GM23338 (cell line): ENCODE measurements at regions not wholly inside any gene's neighbourhood (a gene's known extent, or its start where the extent isn't known, plus 50 kb on each side); places are given as distances from the start of the nearest gene placed in this dataset.

ENCODE experiments used
- ATAC-seq: fragments of 200-7000 bp; cut with Tn5 transposase; 3 replicates; pipeline ENCODE4 v1.9.1; 2020
- DNase-seq: peaks from one replicate; pipeline ENCODE4 v3.0.0-alpha.2; 2015; ENCODE audit warnings: low spot score
- H2AFZ ChIP-seq: fragments of 200-600 bp; sonication (generic); 2 replicates; pipeline ENCODE4 v1.8.0; 2016; ENCODE audit warnings: antibody characterized with exemption, mild to moderate bottlenecking, moderate library complexity
- H3F3A ChIP-seq: fragments of 200-600 bp; sonication (generic); replicated peaks from 2 replicates; pipeline ENCODE4 v1.8.0; 2017; ENCODE audit warnings: antibody characterized with exemption, mixed run types, low read depth
- H3K27ac ChIP-seq: fragments of 200-600 bp; sonication (generic); 2 replicates; pipeline ENCODE4 v1.6.1; 2016; ENCODE audit warnings: low read depth
- H3K27me3 ChIP-seq: fragments of 200-600 bp; sonication (generic); 2 replicates; pipeline ENCODE4 v1.8.0; 2016; ENCODE audit warnings: mild to moderate bottlenecking, mixed run types, moderate library complexity; ENCODE audit not compliant: insufficient read depth
- H3K36me3 ChIP-seq: fragments of 200-600 bp; sonication (generic); 2 replicates; pipeline ENCODE4 v1.8.0; 2016; ENCODE audit warnings: mild to moderate bottlenecking; ENCODE audit not compliant: insufficient read depth
- H3K4me1 ChIP-seq: fragments of 200-600 bp; sonication (generic); 2 replicates; pipeline ENCODE4 v1.8.0; 2016; ENCODE audit warnings: mild to moderate bottlenecking, moderate library complexity; ENCODE audit not compliant: insufficient read depth
- H3K4me2 ChIP-seq: fragments of 200-600 bp; sonication (generic); 2 replicates; pipeline ENCODE4 v1.7.1; 2017; ENCODE audit warnings: mixed run types
- H3K4me3 ChIP-seq: fragments of 200-600 bp; sonication (generic); 2 replicates; pipeline ENCODE4 v1.6.1; 2016; ENCODE audit warnings: mixed run types
- H3K79me2 ChIP-seq: fragments of 200-600 bp; sonication (generic); replicated peaks from 2 replicates; pipeline ENCODE4 v1.8.0; 2017; ENCODE audit warnings: mild to moderate bottlenecking; ENCODE audit not compliant: insufficient read depth
- H3K9me2 ChIP-seq: fragments of 200-600 bp; sonication (generic); 2 replicates; pipeline ENCODE4 v1.8.0; 2017; ENCODE audit not compliant: insufficient read depth
- H4K20me1 ChIP-seq: fragments of 200-600 bp; sonication (generic); replicated peaks from 2 replicates; pipeline ENCODE4 v1.8.0; 2017; ENCODE audit warnings: mild to moderate bottlenecking; ENCODE audit not compliant: insufficient read depth
- H3K27ac Mint-ChIP-seq: 2 replicates; pipeline ENCODE4 v1.8.0; 2020; ENCODE audit warnings: inconsistent platforms, mild to moderate bottlenecking, moderate library complexity, mixed read lengths
- H3K27me3 Mint-ChIP-seq: 3 replicates; pipeline ENCODE4 v1.8.0; 2022; ENCODE audit warnings: low read depth, mild to moderate bottlenecking, moderate library complexity, mixed read lengths, inconsistent platforms; ENCODE audit not compliant: insufficient read depth, poor library complexity
- H3K36me3 Mint-ChIP-seq: 3 replicates; pipeline ENCODE4 v1.8.0; 2021; ENCODE audit warnings: low read depth, mild to moderate bottlenecking, inconsistent platforms, moderate library complexity, mixed read lengths
- H3K4me1 Mint-ChIP-seq: 3 replicates; pipeline ENCODE4 v1.8.0; 2020; ENCODE audit warnings: mild to moderate bottlenecking, inconsistent platforms, mixed read lengths
- H3K4me3 Mint-ChIP-seq: 3 replicates; pipeline ENCODE4 v1.8.0; 2021; ENCODE audit warnings: moderate library complexity, mild to moderate bottlenecking, inconsistent platforms, mixed read lengths
- H3K9me3 Mint-ChIP-seq: 3 replicates; pipeline ENCODE4 v1.8.0; 2020; ENCODE audit warnings: moderate library complexity, mild to moderate bottlenecking, inconsistent platforms, mixed read lengths
- CTCF ChIP-seq, 2 experiments: fragments of 200-600 bp in 1 of 2; sonication (generic) in 1 of 2; conservative IDR thresholded peaks; 2 replicates each; pipeline versions ENCODE4 v1.5.1 to v1.6.1; 2016 to 2017; ENCODE audit warnings: antibody characterized with exemption in 2 of 2, low read depth in 2 of 2, mild to moderate bottlenecking in 2 of 2, moderate library complexity in 1 of 2
- EZH2 ChIP-seq: fragments of 200-600 bp; sonication (generic); IDR thresholded peaks from one replicate; pipeline ENCODE4 v1.8.0; 2017; ENCODE audit warnings: antibody characterized with exemption, mild to moderate bottlenecking, low read depth; ENCODE audit not compliant: unreplicated experiment
- EZH2phosphoT487 ChIP-seq: fragments of 200-600 bp; sonication (generic); IDR thresholded peaks from one replicate; pipeline ENCODE4 v1.8.1; 2018; ENCODE audit warnings: antibody characterized with exemption; ENCODE audit not compliant: unreplicated experiment
- JUNB ChIP-seq: IDR thresholded peaks from one replicate; pipeline ENCODE4 v1.6.1; 2016; ENCODE audit warnings: antibody characterized with exemption; ENCODE audit not compliant: unreplicated experiment
- NANOG ChIP-seq: IDR thresholded peaks from 2 replicates; pipeline ENCODE4 v1.6.1; 2016; ENCODE audit warnings: antibody characterized with exemption, borderline replicate concordance
- POLR2AphosphoS5 ChIP-seq: IDR thresholded peaks from 2 replicates; pipeline ENCODE4 v1.6.1; 2016; ENCODE audit warnings: antibody characterized with exemption, low read depth
- ZNF114 ChIP-seq: fragments of 250-450 bp; sonication (Bioruptor Pico); IDR thresholded peaks from 2 replicates; pipeline ENCODE4 v1.5.0; 2020; ENCODE audit warnings: mild to moderate bottlenecking, moderate library complexity
- ZNF331 ChIP-seq: fragments of 250-450 bp; sonication (Bioruptor Pico); IDR thresholded peaks from 2 replicates; pipeline ENCODE4 v1.5.0; 2020; ENCODE audit warnings: low read depth, mild to moderate bottlenecking, moderate library complexity
- ZNF462 ChIP-seq: fragments of 250-450 bp; sonication (Bioruptor Pico); IDR thresholded peaks from 2 replicates; pipeline ENCODE4 v1.5.0; 2020; ENCODE audit warnings: mild to moderate bottlenecking, moderate library complexity
- TF ChIP-seq, protein P1 (sequence below): IDR thresholded peaks from one replicate; pipeline ENCODE4 v1.6.1; 2018; ENCODE audit warnings: antibody characterized with exemption; ENCODE audit not compliant: unreplicated experiment
- TF ChIP-seq, protein P2 (sequence below): IDR thresholded peaks from 2 replicates; pipeline ENCODE4 v1.6.1; 2016; ENCODE audit warnings: antibody characterized with exemption

GRCh38 chr18:61149786-61150185 lies 183.4 kb upstream of the CDH20 start (continued):
- TF ChIP-seq CTCF (conservative IDR thresholded peaks at IDR 0.05; ENCODE audit: low read depth in 2 of 2) (no peak), JUNB (no peak), ZNF114 (CRISPR knock-in tag) (no peak)
- TF ChIP-seq, protein P1, sequence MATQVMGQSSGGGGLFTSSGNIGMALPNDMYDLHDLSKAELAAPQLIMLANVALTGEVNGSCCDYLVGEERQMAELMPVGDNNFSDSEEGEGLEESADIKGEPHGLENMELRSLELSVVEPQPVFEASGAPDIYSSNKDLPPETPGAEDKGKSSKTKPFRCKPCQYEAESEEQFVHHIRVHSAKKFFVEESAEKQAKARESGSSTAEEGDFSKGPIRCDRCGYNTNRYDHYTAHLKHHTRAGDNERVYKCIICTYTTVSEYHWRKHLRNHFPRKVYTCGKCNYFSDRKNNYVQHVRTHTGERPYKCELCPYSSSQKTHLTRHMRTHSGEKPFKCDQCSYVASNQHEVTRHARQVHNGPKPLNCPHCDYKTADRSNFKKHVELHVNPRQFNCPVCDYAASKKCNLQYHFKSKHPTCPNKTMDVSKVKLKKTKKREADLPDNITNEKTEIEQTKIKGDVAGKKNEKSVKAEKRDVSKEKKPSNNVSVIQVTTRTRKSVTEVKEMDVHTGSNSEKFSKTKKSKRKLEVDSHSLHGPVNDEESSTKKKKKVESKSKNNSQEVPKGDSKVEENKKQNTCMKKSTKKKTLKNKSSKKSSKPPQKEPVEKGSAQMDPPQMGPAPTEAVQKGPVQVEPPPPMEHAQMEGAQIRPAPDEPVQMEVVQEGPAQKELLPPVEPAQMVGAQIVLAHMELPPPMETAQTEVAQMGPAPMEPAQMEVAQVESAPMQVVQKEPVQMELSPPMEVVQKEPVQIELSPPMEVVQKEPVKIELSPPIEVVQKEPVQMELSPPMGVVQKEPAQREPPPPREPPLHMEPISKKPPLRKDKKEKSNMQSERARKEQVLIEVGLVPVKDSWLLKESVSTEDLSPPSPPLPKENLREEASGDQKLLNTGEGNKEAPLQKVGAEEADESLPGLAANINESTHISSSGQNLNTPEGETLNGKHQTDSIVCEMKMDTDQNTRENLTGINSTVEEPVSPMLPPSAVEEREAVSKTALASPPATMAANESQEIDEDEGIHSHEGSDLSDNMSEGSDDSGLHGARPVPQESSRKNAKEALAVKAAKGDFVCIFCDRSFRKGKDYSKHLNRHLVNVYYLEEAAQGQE, result no peak

DNA sequence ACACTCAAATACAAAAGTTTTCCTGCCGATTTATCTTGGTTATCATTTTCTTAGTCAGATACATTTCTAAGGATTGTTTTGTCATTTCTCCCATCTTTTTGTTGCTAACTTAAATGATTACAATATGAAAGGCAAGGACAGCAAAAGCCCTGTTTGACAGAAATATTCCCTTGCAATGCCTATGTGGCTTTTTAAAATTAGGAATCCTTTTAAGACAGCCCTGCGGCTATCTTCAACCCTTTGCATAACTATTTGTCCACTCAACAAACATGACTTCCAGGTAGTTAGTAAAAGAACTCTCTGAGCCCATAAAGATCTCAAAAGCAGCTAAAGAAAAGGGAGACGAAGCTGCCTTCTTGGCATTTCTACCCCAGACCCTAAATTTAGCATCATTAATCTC lies 179.7 kb upstream of the CDH20 start:
- Mint-ChIP-seq H3K27me3 (peaks cover 3% of the 10 kb centered on the region), H3K4me3 (no peak overlapping the region), H3K9me3 (no peaks in the 10 kb centered on the region; the same call in 2 of the 3 replicates), H3K36me3 (no peaks in the 10 kb centered on the region), H3K27ac (no peak overlapping the region), H3K4me1 (no peaks in the 10 kb centered on the region)
- no peak overlapping the region for H3K4me2 ChIP-seq
- ATAC-seq (no peak), DNase-seq (no peak)
- H3K79me2 ChIP-seq, result no peaks in the 10 kb centered on the region
- H4K20me1 ChIP-seq, result no peaks in the 10 kb centered on the region
- no peak overlapping the region for H2AFZ ChIP-seq
- TF ChIP-seq ZNF331 (CRISPR knock-in tag) (no peak), EZH2 (no peak), ZNF462 (no peak), CTCF (conservative IDR thresholded peaks at IDR 0.05; ENCODE audit: low read depth in 2 of 2) (no peak), ZNF114 (CRISPR knock-in tag) (no peak), NANOG (no peak), POLR2AphosphoS5 (no peak), EZH2phosphoT487 (no peak)
- TF ChIP-seq, protein P2, sequence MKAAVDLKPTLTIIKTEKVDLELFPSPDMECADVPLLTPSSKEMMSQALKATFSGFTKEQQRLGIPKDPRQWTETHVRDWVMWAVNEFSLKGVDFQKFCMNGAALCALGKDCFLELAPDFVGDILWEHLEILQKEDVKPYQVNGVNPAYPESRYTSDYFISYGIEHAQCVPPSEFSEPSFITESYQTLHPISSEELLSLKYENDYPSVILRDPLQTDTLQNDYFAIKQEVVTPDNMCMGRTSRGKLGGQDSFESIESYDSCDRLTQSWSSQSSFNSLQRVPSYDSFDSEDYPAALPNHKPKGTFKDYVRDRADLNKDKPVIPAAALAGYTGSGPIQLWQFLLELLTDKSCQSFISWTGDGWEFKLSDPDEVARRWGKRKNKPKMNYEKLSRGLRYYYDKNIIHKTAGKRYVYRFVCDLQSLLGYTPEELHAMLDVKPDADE, result no peak
- no peaks in the 10 kb centered on the region for H3K4me1 ChIP-seq
- no peaks in the 10 kb centered on the region for H3K27me3 ChIP-seq
- no peaks in the 10 kb centered on the region for H3K36me3 ChIP-seq
- no peaks in the 10 kb centered on the region for H3K9me2 ChIP-seq
- no peaks in the 10 kb centered on the region for H3F3A ChIP-seq
- H3K4me3 ChIP-seq, result no peak overlapping the region
- no peak overlapping the region for H3K27ac ChIP-seq
